Body of pancreas (tissue), 4 donors: ENCODE measurements at regions not wholly inside any gene's neighbourhood (a gene's known extent, or its start where the extent isn't known, plus 50 kb on each side); places are given as distances from the start of the nearest gene placed in this dataset.

Experiments
- ATAC-seq: fragments of 150-250 bp; one replicate; pipeline ENCODE4 v1.9.1; 2016
- DNase-seq, 4 donors: peaks; one replicate each; pipeline ENCODE4 v3.0.0-alpha.2; 2019
- H3K27ac ChIP-seq, 4 donors: fragments of 200-600 bp; sonication (generic); 1 replicate in 3 of 4; 2 replicates in 1 of 4; pipeline versions ENCODE4 v1.5.1 to v1.6.1; 2016 to 2019; ENCODE audit warnings: mild to moderate bottlenecking in 1 of 4, mixed read lengths in 1 of 4, moderate library complexity in 1 of 4
- H3K27me3 ChIP-seq, 2 donors: fragments of 200-600 bp; sonication (generic); one replicate each; pipeline ENCODE4 v1.6.0; 2016; ENCODE audit warnings: mild to moderate bottlenecking in 1 of 2
- H3K36me3 ChIP-seq, 2 donors: fragments of 200-600 bp; sonication (generic); replicated peaks in 1 of 2; 2 replicates each; pipeline ENCODE4 v1.5.1; 2016; ENCODE audit warnings: low read depth in 2 of 2; ENCODE audit not compliant: insufficient read depth in 1 of 2
- H3K4me1 ChIP-seq: fragments of 200-600 bp; sonication (generic); one replicate; pipeline ENCODE4 v1.6.0; 2016
- H3K4me3 ChIP-seq, 2 donors: fragments of 200-600 bp; sonication (generic); 1 replicate in 1 of 2; 2 replicates in 1 of 2; pipeline ENCODE4 v1.5.1; 2016 to 2019
- H3K9me3 ChIP-seq, 3 donors: fragments of 200-600 bp; sonication (generic); 1 replicate in 2 of 3; 2 replicates in 1 of 3; pipeline ENCODE4 v1.5.1; 2016
- CTCF ChIP-seq, 7 experiments: fragments of 450-650 bp in 4 of 7; fragments of 200-600 bp in 3 of 7; sonication (generic) in 3 of 7; IDR thresholded peaks; one replicate each; pipeline ENCODE4 v1.5.1; 2016 to 2019; ENCODE audit warnings: antibody characterized with exemption in 7 of 7
- POLR2A ChIP-seq, 3 donors: fragments of 450-650 bp; IDR thresholded peaks; one replicate each; pipeline ENCODE4 v1.6.1; 2016; ENCODE audit warnings: antibody characterized with exemption in 3 of 3, mild to moderate bottlenecking in 2 of 3
- WGBS, 2 donors: methylation state at CpG; one replicate each; pipeline ENCODE4 v1.1.5; 2017; 5-methylcytosine and 5-hydroxymethylcytosine counted together
- intact Hi-C: fragments of 100-400 bp; cut with DNase I; formaldehyde crosslinking; loops from one replicate; pipeline ENCODE4 v1.15.1; 2023

- H3K9me3 ChIP-seq = no peaks in the 10 kb centered on the region
- intact Hi-C loops = no loop called here
- no peak for TF ChIP-seq POLR2A (IDR thresholded peaks at IDR 0.05)
- no peak for TF ChIP-seq CTCF (IDR thresholded peaks at IDR 0.05)
- H3K27ac ChIP-seq = no peak overlapping the region
- H3K4me1 ChIP-seq = no peaks in the 10 kb centered on the region
- 71 to 82% methylated on average over 4 of the region's 4 CpGs for WGBS, 2 donors
- H3K4me3 ChIP-seq = no peak overlapping the region
- no peaks in the 10 kb centered on the region for H3K36me3 ChIP-seq
- ATAC-seq = no peak
- DNase-seq = no peak
- no peaks in the 10 kb centered on the region for H3K27me3 ChIP-seq
Measured at GRCh38 chr3:109718850-109719249, 381.5 kb upstream of the DPPA4 start.

GRCh38 chr3:109728861-109729494, 391.6 kb upstream of the DPPA4 start:
- H3K4me1 ChIP-seq = peaks cover 6% of the 10 kb centered on the region
- 14 to 39% methylated on average over 1 of the region's 1 CpG for WGBS, 2 donors

GRCh38 chr3:109731639-109732473, 394.5 kb upstream of the DPPA4 start:
- H3K4me1 ChIP-seq = peaks cover 6% of the 10 kb centered on the region
- WGBS, 2 donors = 57 to 62% methylated on average over 6 of the region's 6 CpGs
- H3K27me3 ChIP-seq = no peaks in the 10 kb centered on the region
- TF ChIP-seq POLR2A (IDR thresholded peaks at IDR 0.05) (no peak), CTCF (IDR thresholded peaks at IDR 0.05) (peak; percentile 47 to 96 (median 80))
- H3K4me3 ChIP-seq = no peak overlapping the region
- no peaks in the 10 kb centered on the region for H3K9me3 ChIP-seq
- intact Hi-C loops = no loop called here
- peak; percentile 59 to 62 (median 61) for DNase-seq
- H3K36me3 ChIP-seq = no peaks in the 10 kb centered on the region
- ATAC-seq = peak; percentile 72
- no peak overlapping the region for H3K27ac ChIP-seq

More at GRCh38 chr3:109728861-109729494, 391.6 kb upstream of the DPPA4 start:
- intact Hi-C loops = no loop called here
- Histone ChIP-seq H3K27ac (no peak overlapping the region), H3K36me3 (no peaks in the 10 kb centered on the region), H3K4me3 (no peak overlapping the region), H3K9me3 (no peaks in the 10 kb centered on the region), H3K27me3 (no peaks in the 10 kb centered on the region)
- DNase-seq (no peak), ATAC-seq (no peak)
- TF ChIP-seq POLR2A (IDR thresholded peaks at IDR 0.05) (no peak), CTCF (IDR thresholded peaks at IDR 0.05) (no peak)

DNA sequence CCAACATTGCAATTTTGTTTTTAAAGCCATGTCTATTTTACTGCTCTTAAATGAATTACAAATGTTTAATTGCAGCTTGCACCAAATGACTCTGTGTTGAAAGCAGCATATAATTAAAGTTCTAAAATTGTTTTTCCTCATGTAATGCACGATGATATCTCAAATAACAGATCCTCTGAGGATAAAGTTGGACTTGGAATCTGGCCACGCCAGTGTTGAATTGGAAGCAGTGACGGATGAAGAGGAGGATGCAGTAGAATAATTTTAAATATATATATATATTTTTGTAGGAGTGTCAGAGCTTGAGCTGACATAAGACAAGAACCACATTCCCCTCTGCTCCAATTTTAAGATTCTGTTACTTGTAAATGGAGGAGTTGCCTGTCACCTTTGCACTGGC, 406.6 kb upstream of the DPPA4 start:
- TF ChIP-seq CTCF (IDR thresholded peaks at IDR 0.05) = no peak
- Histone ChIP-seq H3K27me3 (no peaks in the 10 kb centered on the region), H3K4me3 (no peak overlapping the region), H3K36me3 (no peaks in the 10 kb centered on the region), H3K9me3 (no peaks in the 10 kb centered on the region), H3K4me1 (no peaks in the 10 kb centered on the region), H3K27ac (no peak overlapping the region)
- 59% methylated on average over 3 of the region's 3 CpGs for WGBS, 2 donors
- DNase-seq (no peak), ATAC-seq (no peak)
- intact Hi-C loops = no loop called here
